SK-N-SH (cell line): ENCODE measurements at regions not wholly inside any gene's neighbourhood (a gene's known extent, or its start where the extent isn't known, plus 50 kb on each side); places are given as distances from the start of the nearest gene placed in this dataset.
"Not testable (repeated sequence)": the region's sequence is repeated elsewhere in the genome, so short reads cannot be mapped to it uniquely, and the experiment has no call there.

Source experiments
- CTCF ChIA-PET: fragments of 300-600, 350-600 bp; formaldehyde crosslinking; extraction: SDS; loops from one replicate; lab custom pipeline; 2021; lab: Yijun Ruan, JAX
- POLR2A ChIA-PET: fragments of 350-600 bp; sonication (Branson Sonifier 250); formaldehyde crosslinking; extraction: SDS; loops from one replicate; lab custom pipeline; 2020; ENCODE audit warnings: antibody characterized with exemption, inconsistent platforms; lab: Yijun Ruan, JAX
- DNase-seq: peaks from one replicate; pipeline ENCODE4 v3.0.0; 2012
- H2AFZ ChIP-seq: fragments of 200-600 bp; sonication (generic); 2 replicates; pipeline ENCODE4 v1.8.1; 2016; ENCODE audit warnings: antibody characterized with exemption, mild to moderate bottlenecking, low read depth
- H3F3A ChIP-seq: fragments of 200-600 bp; sonication (generic); replicated peaks from 2 replicates; pipeline ENCODE3; 2016; ENCODE audit warnings: antibody characterized with exemption, mild to moderate bottlenecking; ENCODE audit not compliant: insufficient read depth
- H3K27ac ChIP-seq, 2 experiments: fragments of 200-500 bp in 1 of 2; fragments of 200-600 bp in 1 of 2; sonication (Bioruptor generic) in 1 of 2; sonication (generic), shearing (Covaris generic) in 1 of 2; 2 replicates each; pipeline versions ENCODE4 v1.5.1 to v1.6.1; 2014 to 2016; ENCODE audit warnings: low read depth in 2 of 2, inconsistent platforms in 1 of 2, low read length in 1 of 2, mild to moderate bottlenecking in 1 of 2, mixed read lengths in 1 of 2
- H3K27me3 ChIP-seq: fragments of 200-600 bp; sonication (generic), shearing (Covaris generic); 2 replicates; pipeline ENCODE4 v1.6.1; 2016; ENCODE audit warnings: mixed run types; ENCODE audit not compliant: insufficient read depth
- H3K36me3 ChIP-seq, 2 experiments: fragments of 200-500 bp in 1 of 2; fragments of 200-600 bp in 1 of 2; sonication (Bioruptor generic) in 1 of 2; sonication (generic) in 1 of 2; replicated peaks in 1 of 2; 2 replicates each; pipeline versions ENCODE3 to v1.5.1; 2014 to 2016; ENCODE audit warnings: low read length in 1 of 2, mild to moderate bottlenecking in 1 of 2; ENCODE audit not compliant: insufficient read depth in 2 of 2, control insufficient read depth in 1 of 2
- H3K4me1 ChIP-seq, 2 experiments: fragments of 200-500 bp in 1 of 2; fragments of 200-600 bp in 1 of 2; sonication (Bioruptor generic) in 1 of 2; sonication (generic), shearing (Covaris generic) in 1 of 2; 2 replicates each; pipeline versions ENCODE4 v1.5.1 to v1.6.1; 2014 to 2016; ENCODE audit warnings: low read depth in 1 of 2, low read length in 1 of 2, mixed run types in 1 of 2; ENCODE audit not compliant: insufficient read depth in 2 of 2, control insufficient read depth in 1 of 2
- H3K4me2 ChIP-seq: fragments of 200-600 bp; sonication (generic), shearing (Covaris generic); 2 replicates; pipeline ENCODE4 v1.6.1; 2017; ENCODE audit warnings: mixed run types
- H3K4me3 ChIP-seq, 2 experiments: fragments of 200-500 bp in 1 of 2; fragments of 200-600 bp in 1 of 2; sonication (Bioruptor generic) in 1 of 2; sonication (generic), shearing (Covaris generic) in 1 of 2; 2 replicates each; pipeline versions ENCODE4 v1.5.1 to v1.8.1; 2014 to 2016; ENCODE audit warnings: low read depth in 2 of 2, inconsistent platforms in 1 of 2, low read length in 1 of 2, mild to moderate bottlenecking in 1 of 2, mixed read lengths in 1 of 2, moderate library complexity in 1 of 2
- H3K79me2 ChIP-seq: fragments of 200-600 bp; sonication (generic); 2 replicates; pipeline ENCODE4 v1.8.1; 2017; ENCODE audit warnings: mild to moderate bottlenecking; ENCODE audit not compliant: insufficient read depth
- H3K9ac ChIP-seq: fragments of 200-600 bp; sonication (generic); 2 replicates; pipeline ENCODE4 v1.6.1; 2017; ENCODE audit warnings: mixed run types
- H3K9me2 ChIP-seq: fragments of 200-600 bp; sonication (generic); 2 replicates; pipeline ENCODE4 v1.6.1; 2017; ENCODE audit warnings: mixed run types
- H3K9me3 ChIP-seq: fragments of 200-600 bp; sonication (generic); 2 replicates; pipeline ENCODE4 v1.6.1; 2017; ENCODE audit warnings: mixed run types, mild to moderate bottlenecking, moderate library complexity
- H4K20me1 ChIP-seq: fragments of 200-600 bp; sonication (generic); 2 replicates; pipeline ENCODE4 v1.6.1; 2017; ENCODE audit warnings: mild to moderate bottlenecking, mixed run types; ENCODE audit not compliant: insufficient read depth
- EP300 ChIP-seq, 2 experiments: IDR thresholded peaks; 2 replicates each; pipeline versions ENCODE4 v1.4.0 to v1.6.1; 2012; ENCODE audit warnings: borderline replicate concordance in 1 of 2, low read depth in 1 of 2, low read length in 1 of 2
- EZH2phosphoT487 ChIP-seq: fragments of 200-600 bp; sonication (generic); IDR thresholded peaks from 2 replicates; pipeline ENCODE4 v1.6.1; 2017; ENCODE audit warnings: low read depth, mixed run types, mild to moderate bottlenecking, antibody characterized with exemption, moderate library complexity, borderline replicate concordance
- FOSL2 ChIP-seq: IDR thresholded peaks from 2 replicates; pipeline ENCODE4 v1.4.0; 2012; ENCODE audit warnings: low read depth, mild to moderate bottlenecking, moderate library complexity, borderline replicate concordance
- FOXJ3 ChIP-seq: sonication (generic); formaldehyde crosslinking; IDR thresholded peaks from 2 replicates; pipeline ENCODE4 v1.5.1; 2020; ENCODE audit warnings: mild to moderate bottlenecking, missing genetic modification reagents
- FOXM1 ChIP-seq: IDR thresholded peaks from 2 replicates; pipeline ENCODE4 v1.4.0; 2012; ENCODE audit warnings: low read depth, mild to moderate bottlenecking
- GATA2 ChIP-seq: sonication (generic); formaldehyde crosslinking; IDR thresholded peaks from 2 replicates; pipeline ENCODE4 v1.5.0; 2020; ENCODE audit warnings: mild to moderate bottlenecking, missing genetic modification reagents
- JUND ChIP-seq: IDR thresholded peaks from 2 replicates; pipeline ENCODE4 v1.4.0; 2012
- MEF2A ChIP-seq: IDR thresholded peaks from 2 replicates; pipeline ENCODE4 v1.4.0; 2012; ENCODE audit warnings: low read depth, borderline replicate concordance
- MXI1 ChIP-seq: IDR thresholded peaks from 2 replicates; pipeline ENCODE4 v1.6.1; 2012; ENCODE audit warnings: mild to moderate bottlenecking, low read depth, low read length, improper control_type of control experiment
- NFIC ChIP-seq: IDR thresholded peaks from 2 replicates; pipeline ENCODE4 v1.4.0; 2012; ENCODE audit warnings: borderline replicate concordance
- NRF1 ChIP-seq: IDR thresholded peaks from 2 replicates; pipeline ENCODE4 v1.6.1; 2012; ENCODE audit warnings: low read depth, mild to moderate bottlenecking, low read length
- POLR2AphosphoS5 ChIP-seq: IDR thresholded peaks from 2 replicates; pipeline ENCODE4 v1.6.1; 2012; ENCODE audit warnings: low read depth, low read length
- RAD21 ChIP-seq: IDR thresholded peaks from 2 replicates; pipeline ENCODE4 v1.6.1; 2012; ENCODE audit warnings: mild to moderate bottlenecking, low read length
- RCOR1 ChIP-seq: fragments of 150-350 bp; IDR thresholded peaks from 2 replicates; pipeline ENCODE4 v1.6.1; 2017; ENCODE audit warnings: antibody characterized with exemption, low read length
- SIN3A ChIP-seq: IDR thresholded peaks from 2 replicates; pipeline ENCODE4 v1.6.1; 2012; ENCODE audit warnings: low read depth, mild to moderate bottlenecking, low read length, moderate library complexity, borderline replicate concordance
- TAF1 ChIP-seq: IDR thresholded peaks from 2 replicates; pipeline ENCODE4 v1.6.1; 2012; ENCODE audit warnings: low read depth, mild to moderate bottlenecking, low read length, moderate library complexity, borderline replicate concordance
- WGBS: methylation state at CpG from one replicate; pipeline ENCODE4 v1.1.6; 2017; ENCODE audit warnings: low lambda C conversion rate; 5-methylcytosine and 5-hydroxymethylcytosine counted together
- TF ChIP-seq, protein P1 (sequence below): IDR thresholded peaks from 2 replicates; pipeline ENCODE4 v1.6.1; 2012; ENCODE audit warnings: mild to moderate bottlenecking, low read depth, low read length, moderate library complexity
- TF ChIP-seq, protein P2 (sequence below): IDR thresholded peaks from 2 replicates; pipeline ENCODE4 v1.4.0; 2012; ENCODE audit warnings: low read depth, borderline replicate concordance

DNA sequence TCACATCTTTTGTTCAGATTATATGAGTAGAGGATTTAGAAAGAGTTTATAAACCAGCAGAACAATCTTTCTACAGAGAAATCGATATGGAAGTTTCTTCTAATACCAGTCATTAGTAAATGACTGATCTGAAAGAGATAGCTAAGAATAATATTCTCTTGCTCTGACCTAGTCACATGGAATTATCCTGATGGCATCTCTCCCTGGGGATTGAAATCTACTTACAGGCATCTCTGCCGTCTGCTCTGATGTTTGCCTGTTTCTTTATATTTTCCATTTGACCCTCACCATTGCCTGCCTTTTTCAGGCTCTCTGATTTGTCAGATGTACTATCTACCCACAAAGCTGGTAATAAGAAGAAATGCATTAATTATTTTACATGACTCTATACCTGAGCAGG lies 1157.3 kb downstream of the PCDH7 start:
- TF ChIP-seq JUND = no peak
- TF ChIP-seq, protein P1, sequence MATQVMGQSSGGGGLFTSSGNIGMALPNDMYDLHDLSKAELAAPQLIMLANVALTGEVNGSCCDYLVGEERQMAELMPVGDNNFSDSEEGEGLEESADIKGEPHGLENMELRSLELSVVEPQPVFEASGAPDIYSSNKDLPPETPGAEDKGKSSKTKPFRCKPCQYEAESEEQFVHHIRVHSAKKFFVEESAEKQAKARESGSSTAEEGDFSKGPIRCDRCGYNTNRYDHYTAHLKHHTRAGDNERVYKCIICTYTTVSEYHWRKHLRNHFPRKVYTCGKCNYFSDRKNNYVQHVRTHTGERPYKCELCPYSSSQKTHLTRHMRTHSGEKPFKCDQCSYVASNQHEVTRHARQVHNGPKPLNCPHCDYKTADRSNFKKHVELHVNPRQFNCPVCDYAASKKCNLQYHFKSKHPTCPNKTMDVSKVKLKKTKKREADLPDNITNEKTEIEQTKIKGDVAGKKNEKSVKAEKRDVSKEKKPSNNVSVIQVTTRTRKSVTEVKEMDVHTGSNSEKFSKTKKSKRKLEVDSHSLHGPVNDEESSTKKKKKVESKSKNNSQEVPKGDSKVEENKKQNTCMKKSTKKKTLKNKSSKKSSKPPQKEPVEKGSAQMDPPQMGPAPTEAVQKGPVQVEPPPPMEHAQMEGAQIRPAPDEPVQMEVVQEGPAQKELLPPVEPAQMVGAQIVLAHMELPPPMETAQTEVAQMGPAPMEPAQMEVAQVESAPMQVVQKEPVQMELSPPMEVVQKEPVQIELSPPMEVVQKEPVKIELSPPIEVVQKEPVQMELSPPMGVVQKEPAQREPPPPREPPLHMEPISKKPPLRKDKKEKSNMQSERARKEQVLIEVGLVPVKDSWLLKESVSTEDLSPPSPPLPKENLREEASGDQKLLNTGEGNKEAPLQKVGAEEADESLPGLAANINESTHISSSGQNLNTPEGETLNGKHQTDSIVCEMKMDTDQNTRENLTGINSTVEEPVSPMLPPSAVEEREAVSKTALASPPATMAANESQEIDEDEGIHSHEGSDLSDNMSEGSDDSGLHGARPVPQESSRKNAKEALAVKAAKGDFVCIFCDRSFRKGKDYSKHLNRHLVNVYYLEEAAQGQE = no peak
- no peak for TF ChIP-seq TAF1
- no peak for TF ChIP-seq RAD21
- TF ChIP-seq POLR2AphosphoS5 = no peak
- TF ChIP-seq EZH2phosphoT487 = no peak
- no peak for TF ChIP-seq MEF2A
- TF ChIP-seq EP300 (IDR thresholded peaks at IDR 0.05; ENCODE audit: borderline replicate concordance in 1 of 2, low read depth in 1 of 2, low read length in 1 of 2) = no peak
- H3K27me3 ChIP-seq = no peaks in the 10 kb centered on the region
- H3K9me2 ChIP-seq = no peaks in the 10 kb centered on the region
- no peaks in the 10 kb centered on the region for H4K20me1 ChIP-seq
- no peak for DNase-seq
- H3K9me3 ChIP-seq = no peaks in the 10 kb centered on the region
- H3K9ac ChIP-seq = no peak overlapping the region
- WGBS = 3% methylated on average over 2 of the region's 2 CpGs
- ChIA-PET CTCF (no interaction called here), POLR2A (no interaction called here)
- H3K79me2 ChIP-seq = no peaks in the 10 kb centered on the region
- no peak overlapping the region for H3K27ac ChIP-seq
- H3F3A ChIP-seq = no peaks in the 10 kb centered on the region
- H3K4me1 ChIP-seq = no peaks in the 10 kb centered on the region
- H3K4me2 ChIP-seq = no peak overlapping the region
- H3K4me3 ChIP-seq = no peak overlapping the region
- no peak overlapping the region for H2AFZ ChIP-seq
- no peaks in the 10 kb centered on the region for H3K36me3 ChIP-seq

DNA sequence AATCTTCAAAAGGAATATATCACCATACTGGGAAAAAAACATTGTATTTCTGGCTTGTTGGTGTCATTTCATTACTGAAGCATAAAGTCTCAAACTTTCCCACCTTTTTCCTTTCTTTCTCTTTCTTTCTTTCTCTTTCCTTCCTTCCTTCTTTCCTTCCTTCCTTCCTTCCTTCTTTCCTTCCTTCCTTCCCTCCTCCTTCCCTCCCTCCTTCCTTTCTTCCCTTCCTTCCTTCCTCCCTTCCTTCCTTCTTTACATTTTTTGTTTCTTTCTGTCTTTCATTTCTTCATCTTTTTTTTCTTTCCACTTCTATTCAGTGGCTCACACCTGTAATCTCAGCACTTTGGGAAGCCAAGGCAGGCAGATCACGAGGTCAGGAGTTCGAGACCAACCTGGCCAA lies 1160.7 kb downstream of the PCDH7 start:
- 2% methylated on average over 2 of the region's 2 CpGs for WGBS
- H3K4me1 ChIP-seq, H4K20me1 ChIP-seq, DNase-seq, H3K4me3 ChIP-seq, H3K27me3 ChIP-seq, H3F3A ChIP-seq, CTCF ChIA-PET, H3K36me3 ChIP-seq, H3K9me3 ChIP-seq, H3K79me2 ChIP-seq, H3K9ac ChIP-seq, POLR2A ChIA-PET, H2AFZ ChIP-seq, H3K9me2 ChIP-seq, H3K4me2 ChIP-seq, H3K27ac ChIP-seq: not testable (repeated sequence)

DNA sequence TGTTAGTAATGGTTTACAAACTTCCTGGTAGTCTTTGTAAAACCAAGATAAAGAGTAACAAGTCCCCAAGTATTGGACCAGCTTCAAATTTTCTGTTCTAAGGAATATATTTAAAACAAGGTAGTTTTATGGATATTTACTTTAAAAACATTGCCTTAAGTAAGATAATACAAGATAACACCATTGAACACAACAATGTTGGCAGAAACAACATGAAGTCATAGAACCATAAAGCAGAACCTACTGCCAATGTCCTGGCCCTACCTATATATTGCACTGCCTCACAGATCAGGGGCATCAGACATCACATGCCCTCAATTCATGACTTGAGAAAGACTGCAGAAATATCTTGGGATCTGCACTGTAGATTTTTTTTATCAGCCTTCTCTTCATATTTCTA lies 1176.2 kb downstream of the PCDH7 start:
- Histone ChIP-seq H3K36me3 (no peaks in the 10 kb centered on the region), H3F3A (no peaks in the 10 kb centered on the region), H3K4me3 (no peak overlapping the region), H3K4me1 (no peaks in the 10 kb centered on the region), H2AFZ (no peak overlapping the region), H3K9me2 (no peaks in the 10 kb centered on the region)
- ChIA-PET CTCF (no interaction called here), POLR2A (no interaction called here)
- no peak for TF ChIP-seq TAF1
- no peak for TF ChIP-seq FOXM1
- no peak for TF ChIP-seq SIN3A
- no peak for TF ChIP-seq MXI1
- TF ChIP-seq, protein P2, sequence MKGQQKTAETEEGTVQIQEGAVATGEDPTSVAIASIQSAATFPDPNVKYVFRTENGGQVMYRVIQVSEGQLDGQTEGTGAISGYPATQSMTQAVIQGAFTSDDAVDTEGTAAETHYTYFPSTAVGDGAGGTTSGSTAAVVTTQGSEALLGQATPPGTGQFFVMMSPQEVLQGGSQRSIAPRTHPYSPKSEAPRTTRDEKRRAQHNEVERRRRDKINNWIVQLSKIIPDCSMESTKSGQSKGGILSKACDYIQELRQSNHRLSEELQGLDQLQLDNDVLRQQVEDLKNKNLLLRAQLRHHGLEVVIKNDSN = no peak
- TF ChIP-seq POLR2AphosphoS5 = no peak
- no peak for TF ChIP-seq NRF1
- TF ChIP-seq GATA2 (CRISPR knock-in tag) = no peak
- no peak for TF ChIP-seq FOXJ3 (CRISPR knock-in tag)
- no peak for TF ChIP-seq EZH2phosphoT487
- TF ChIP-seq NFIC = no peak
- no peak for TF ChIP-seq FOSL2
- TF ChIP-seq RCOR1 = no peak
- TF ChIP-seq, all 33 proteins: peak for 0
- no peak overlapping the region for H3K4me2 ChIP-seq
- H4K20me1 ChIP-seq = no peaks in the 10 kb centered on the region
- no peaks in the 10 kb centered on the region for H3K79me2 ChIP-seq
- H3K9ac ChIP-seq = no peak overlapping the region
- no peak overlapping the region for H3K27ac ChIP-seq
- DNase-seq = no peak
- no peaks in the 10 kb centered on the region for H3K27me3 ChIP-seq
- no peaks in the 10 kb centered on the region for H3K9me3 ChIP-seq
